ENCODE measurements at regions not wholly inside any gene's neighbourhood (a gene's known extent, or its start where the extent isn't known, plus 50 kb on each side); places are given as distances from the start of the nearest gene placed in this dataset.

GRCh38 chr11:105324156-105324555 lies 184.6 kb upstream of the CARD18 start:
- no peak for TF ChIP-seq EZH2 (IDR thresholded peaks at IDR 0.05; ENCODE audit: low read depth)
- TF ChIP-seq CTCF (conservative IDR thresholded peaks at IDR 0.05): no peak

All from PC-9 (cell line).